NCI-H1417 (cell line): ENCODE measurements at regions not wholly inside any gene's neighbourhood (a gene's known extent, or its start where the extent isn't known, plus 50 kb on each side); places are given as distances from the start of the nearest gene placed in this dataset.
"Not testable (repeated sequence)": the region's sequence is repeated elsewhere in the genome, so short reads cannot be mapped to it uniquely, and the experiment has no call there.

Experiments used
- DNase-seq, 3 experiments: peaks; one replicate each; lab custom pipeline; 2025; lab: John Stamatoyannopoulos, UW

DNA sequence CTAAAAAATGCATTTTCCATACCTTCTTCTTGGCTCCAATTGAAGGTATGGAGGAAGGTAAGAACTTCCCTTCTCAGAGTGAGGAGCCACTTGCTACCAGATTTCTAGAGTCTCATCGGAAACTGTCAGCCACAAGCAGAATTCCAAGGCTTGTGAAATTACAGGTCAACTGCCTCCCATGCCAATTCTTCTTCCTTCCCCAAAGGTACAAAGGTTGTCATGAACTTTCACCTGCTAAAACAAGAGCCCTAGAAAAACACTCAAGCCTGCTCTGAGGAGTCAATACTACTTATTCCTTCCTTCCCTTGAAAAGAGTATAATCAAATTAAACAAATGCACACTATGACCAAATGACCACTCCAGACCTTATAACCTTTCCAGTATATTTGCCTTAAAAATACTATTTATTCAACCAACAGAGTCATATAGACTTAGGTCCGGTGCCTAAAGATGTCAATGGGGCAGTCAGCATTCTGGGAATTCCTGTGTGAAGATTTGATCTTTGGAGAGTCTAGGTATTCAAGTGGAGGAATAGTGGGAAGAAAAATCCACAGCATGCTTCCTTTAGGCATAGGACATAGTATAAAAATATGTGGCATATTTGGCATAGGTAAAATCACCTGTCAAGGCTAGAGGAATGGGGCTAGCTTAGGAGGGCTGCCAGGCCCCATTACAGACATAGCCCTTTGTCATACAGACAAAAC is 539.3 kb downstream of the LIG4 start:
- no peak for DNase-seq

DNA sequence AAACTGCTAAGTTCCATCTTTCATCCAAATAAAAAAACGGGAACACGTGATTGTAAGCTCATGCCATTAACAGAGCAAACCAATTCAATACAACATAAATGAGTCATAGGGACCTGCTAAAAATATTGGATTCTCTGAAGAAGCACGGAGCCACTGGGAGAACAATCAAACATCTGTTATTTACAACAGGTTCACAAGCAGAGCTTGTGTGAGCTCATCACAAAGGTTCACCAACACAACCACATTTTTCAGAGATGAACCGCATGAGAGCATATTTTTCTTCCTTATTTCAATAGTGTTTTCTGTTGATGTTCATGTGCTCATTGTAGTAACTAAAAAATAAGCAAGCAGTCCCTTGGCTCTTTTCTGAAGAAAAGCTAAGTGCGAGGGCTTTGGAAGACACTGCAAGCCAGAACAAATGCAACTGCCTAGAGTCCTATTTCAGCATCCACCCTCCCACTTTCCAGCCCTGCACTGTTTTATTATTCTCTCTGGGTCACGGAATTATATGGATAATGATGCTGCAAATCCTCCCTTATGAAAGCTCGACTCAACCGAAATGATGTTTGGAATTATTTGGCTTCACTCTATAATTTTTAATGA is 545.8 kb downstream of the LIG4 start:
- DNase-seq, result peak; percentile 36 to 67 (median 40)

DNA sequence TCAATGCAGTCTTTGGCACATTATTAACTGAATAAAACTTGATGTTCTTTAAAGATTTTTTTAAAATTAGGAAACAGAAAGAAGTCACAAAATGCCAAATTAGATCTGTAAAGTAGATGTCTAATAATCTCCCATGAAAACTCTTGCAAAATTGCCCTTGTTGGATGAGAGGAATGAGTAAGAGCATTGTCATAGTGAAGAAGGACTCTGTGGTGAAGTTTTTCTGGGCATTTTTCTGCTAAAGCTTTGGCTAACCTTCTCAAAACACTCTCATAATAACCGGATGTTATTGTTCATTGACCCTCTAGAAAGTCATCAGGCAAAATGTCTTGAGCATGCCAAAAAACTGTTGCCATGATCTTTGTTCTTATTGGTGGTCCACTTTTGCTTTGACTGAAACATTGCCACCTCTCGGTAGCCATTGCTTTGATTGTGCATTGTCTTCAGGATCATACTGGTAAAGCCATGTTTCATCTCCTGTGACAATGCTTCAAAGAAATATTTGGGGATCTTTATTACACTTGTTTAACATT is 549.3 kb downstream of the LIG4 start:
- no peak for DNase-seq

DNA sequence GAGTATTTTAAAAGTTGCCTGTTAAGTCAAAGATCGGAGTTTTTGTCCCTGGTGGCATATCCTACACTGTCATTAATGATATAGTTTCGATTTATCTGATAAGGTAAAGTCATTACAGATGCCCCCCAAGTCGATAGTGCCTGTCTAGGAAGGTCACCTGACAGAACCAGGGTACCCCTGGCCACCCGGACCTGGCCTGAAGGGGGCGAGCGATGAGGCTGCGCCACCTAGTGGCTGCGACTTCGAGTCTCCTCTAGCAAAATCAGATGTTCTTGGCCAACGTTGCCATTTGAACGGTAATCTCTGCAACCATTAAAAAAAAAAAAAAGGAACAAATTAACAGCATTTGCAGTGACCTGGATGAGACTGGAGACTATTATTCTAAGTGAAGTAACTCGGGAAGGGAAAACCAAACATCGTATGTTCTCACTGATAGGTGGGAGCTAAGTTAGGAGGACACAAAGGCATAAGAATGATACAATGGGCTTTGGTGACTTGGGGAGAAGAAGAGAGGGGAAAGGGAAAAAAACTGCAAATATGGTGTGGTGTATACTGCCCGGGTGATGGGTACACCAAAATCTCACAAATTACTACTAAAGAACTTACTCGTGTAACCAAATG is 565.1 kb downstream of the LIG4 start:
- DNase-seq, result peak in 1 of 3 experiments; percentile 45

GRCh38 chr13:107649079-107649478 is 566.3 kb downstream of the LIG4 start:
- no peak for DNase-seq

GRCh38 chr13:107644136-107644535 is 571.2 kb downstream of the LIG4 start:
- DNase-seq, result peak in 2 of 3 experiments; percentile 25 to 62

- DNase-seq, result peak in 1 of 3 experiments; percentile 48
Measured at GRCh38 chr13:107643615-107644014, 571.7 kb downstream of the LIG4 start.

- DNase-seq, result peak in 1 of 3 experiments; percentile 80
Measured at GRCh38 chr13:107642831-107643230, 572.5 kb downstream of the LIG4 start.

DNA sequence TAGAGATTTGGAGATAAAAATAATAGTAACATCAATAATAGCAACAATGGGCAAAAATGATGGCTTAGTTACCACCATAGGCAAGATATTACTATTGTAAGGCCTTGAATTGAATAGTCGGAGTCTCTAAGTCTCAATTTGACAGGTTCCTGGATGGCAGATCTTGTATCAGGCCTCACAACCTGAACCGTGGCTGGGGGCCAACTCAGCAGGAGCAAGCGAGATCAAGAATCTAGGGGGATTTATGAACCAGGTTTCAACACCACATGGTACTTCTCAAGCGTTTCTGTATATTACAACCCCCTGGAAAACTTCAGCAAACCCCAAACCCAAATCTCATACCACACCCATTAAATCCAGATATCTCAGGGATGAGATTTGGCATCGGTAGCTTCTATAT is 573.8 kb downstream of the LIG4 start:
- no peak for DNase-seq

DNA sequence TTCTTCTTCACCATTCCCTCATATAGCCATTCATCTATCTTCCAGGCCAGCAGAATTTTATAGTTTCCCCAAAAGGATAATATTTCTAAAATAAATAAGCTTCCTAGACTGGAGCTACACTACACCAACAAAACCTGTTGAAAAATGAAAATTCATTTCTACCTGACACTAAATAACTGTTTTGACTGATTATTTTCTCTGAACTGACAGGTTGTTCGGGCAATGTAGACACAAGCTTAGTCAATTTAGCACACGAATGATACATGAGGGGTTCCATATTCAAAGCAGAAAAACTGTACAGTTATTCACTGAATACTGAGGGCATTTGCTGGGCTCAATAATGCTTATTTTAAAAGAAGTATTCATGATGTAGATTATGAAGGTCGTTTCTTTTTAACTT is 589.7 kb downstream of the LIG4 start:
- DNase-seq, result no peak

DNA sequence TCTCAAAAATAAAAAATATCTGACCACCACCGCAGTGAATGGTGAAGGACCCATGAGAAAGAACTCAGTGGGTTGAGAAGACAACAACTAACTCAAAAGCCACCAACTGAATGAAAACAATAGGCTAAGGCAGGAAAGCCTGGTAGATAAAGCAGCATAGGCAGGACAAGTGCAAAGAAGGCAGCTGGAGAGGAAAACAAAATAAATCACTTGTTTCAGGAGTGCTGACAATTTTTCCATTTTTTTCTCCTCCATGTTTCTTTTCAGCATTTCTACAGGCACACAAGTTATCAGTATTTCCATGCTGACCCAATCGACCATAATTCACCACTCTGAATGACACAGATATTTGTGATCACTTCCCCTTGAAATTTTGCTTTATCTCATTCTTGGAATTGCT is 597.8 kb downstream of the LIG4 start:
- DNase-seq, result no peak

GRCh38 chr13:107612376-107612775 is 603.0 kb downstream of the LIG4 start:
- DNase-seq, result no peak

- no peak for DNase-seq
Measured at GRCh38 chr13:107608736-107609135, 606.6 kb downstream of the LIG4 start.

- no peak for DNase-seq
Measured at GRCh38 chr13:107600971-107601370, 614.4 kb downstream of the LIG4 start.

- DNase-seq, result not testable (repeated sequence)
Measured at GRCh38 chr13:107596306-107596705, 619.0 kb downstream of the LIG4 start.

GRCh38 chr13:107590556-107590955 is 624.8 kb downstream of the LIG4 start:
- DNase-seq, result peak in 1 of 3 experiments; percentile 78

DNA sequence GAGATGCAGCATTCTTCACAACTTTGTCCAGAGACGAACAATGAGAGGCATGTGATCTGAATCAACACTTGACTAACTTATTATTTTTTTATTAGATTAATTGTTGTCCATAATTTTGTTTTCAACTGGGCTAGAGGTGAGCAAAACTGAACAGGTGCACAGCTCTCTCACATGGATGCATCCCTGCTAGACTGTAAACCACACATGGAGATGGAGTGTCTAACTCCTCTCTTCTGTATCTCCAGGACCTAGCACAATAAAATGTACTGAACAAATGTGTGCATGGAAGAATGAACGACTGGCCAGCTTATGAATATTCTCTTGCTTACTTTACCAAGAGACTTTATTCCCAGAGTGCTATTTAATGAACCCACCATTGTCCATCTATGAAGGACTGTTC is 627.7 kb downstream of the LIG4 start:
- no peak for DNase-seq

DNA sequence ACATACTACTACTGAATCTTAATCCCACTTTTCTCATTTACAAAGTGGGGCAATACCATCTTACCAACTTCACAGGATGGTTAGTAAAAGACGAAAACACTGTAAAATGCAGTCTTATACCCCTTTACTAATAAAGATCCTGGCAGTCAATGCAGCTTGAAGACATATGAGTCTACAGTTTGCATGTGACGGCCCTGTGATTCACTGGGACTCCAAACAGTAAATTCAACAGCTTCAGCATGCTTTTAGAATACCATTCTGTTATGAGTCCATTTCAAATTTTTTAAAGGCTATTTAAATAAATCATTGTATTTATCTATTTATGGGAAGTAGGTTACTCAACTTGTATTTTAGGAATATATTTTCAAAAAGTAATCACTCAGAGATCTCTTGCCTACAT is 629.1 kb downstream of the LIG4 start:
- DNase-seq, result peak in 1 of 3 experiments; percentile 50

DNA sequence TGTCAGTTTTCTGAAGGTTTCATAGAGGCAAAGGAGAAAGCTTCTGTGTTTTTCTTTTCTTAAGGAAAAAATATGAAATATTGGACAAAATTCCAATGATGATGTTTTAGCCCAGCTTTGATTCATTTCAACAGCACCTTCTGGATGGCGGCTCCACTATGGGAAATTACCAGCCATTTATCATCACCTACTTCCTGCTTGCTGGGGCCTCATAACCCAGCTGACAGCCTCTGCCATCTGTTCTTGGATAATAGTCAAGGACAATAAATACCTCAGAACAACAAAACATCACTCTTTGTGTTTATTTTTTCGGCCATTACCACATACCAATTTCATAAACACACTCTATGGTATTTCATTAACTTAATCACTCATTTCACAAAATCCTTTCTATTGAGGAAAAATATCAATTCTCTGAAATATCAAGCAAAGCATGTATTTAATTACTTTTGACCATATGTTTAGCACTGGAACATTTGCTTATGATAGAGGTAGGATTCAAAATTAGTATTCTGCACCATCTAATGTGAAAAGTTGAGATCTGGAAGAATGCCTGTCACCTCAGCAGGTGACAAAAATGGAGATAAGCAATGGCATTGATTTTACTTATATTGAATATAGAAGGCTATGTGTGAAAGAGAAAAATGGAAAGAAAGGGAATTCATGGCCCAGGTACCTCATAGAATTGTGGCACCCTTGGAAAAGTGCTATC is 629.7 kb downstream of the LIG4 start:
- peak; percentile 20 to 84 (median 57) for DNase-seq

DNA sequence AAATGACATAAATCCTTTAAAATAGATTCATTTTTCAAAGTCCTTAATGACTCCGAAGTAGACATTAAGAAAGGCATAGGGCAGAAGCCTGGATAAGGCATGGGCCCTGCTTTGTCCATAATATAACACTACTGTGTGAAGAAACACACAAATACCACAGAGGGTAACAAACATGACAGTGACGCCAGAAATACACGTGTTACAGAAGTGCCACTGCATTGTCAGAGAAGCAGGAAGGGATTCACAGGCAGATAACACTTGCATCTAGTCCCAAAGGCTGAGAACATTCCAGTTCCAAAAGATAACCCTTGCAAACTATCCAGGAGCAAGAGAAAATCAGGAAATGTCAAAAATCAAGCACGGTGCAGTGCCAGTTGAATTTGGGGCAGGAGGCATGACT is 633.2 kb downstream of the LIG4 start:
- no peak for DNase-seq

DNA sequence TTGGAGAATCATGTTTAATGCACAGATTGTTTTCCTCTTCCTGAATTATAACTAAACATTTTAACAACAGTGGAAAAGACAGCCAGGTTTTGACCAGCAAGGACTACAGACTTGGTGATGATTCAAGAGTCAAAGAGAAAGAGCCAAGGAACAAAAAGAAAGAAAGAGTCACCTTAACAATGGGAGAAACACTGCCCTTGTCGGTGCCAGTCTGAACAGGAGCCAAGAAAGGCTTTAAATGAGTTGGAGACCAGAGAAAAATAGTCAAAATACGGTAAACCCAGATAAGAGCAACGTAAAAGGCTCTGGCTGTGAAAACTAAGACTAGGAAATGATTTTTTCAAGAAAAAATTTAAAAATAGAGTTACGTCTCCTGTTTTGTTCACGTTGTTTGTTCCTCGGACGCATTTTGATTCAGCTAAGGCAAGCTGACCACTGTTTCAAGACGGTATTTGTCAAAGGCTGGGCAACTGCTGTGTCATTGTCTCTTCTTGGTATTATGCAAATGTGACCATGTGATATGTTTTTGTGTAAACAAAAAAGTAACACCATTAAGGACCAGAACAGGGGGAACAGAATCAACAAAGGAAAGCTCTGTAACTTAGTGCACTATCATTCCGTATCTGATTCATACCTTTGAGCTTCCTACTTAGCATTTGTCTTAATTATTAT is 634.5 kb downstream of the LIG4 start:
- no peak for DNase-seq

DNA sequence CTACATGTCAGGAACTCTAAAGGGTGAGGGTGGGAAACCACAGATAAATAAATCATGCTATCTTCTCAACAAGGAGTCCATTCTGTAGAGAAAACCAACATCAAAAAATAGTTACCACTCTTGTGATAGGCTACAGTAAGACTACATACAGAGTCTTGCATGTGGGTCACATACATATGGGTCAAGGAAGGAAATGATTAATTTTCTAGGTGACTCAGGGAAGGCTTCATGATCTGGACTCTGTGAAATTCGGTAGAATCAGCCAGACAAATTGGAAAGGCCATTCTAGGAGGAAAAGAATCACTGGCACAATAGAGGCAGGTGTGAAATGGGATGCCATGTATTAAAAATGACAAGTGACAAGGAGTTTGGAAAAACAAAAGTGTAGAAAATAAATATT is 638.9 kb downstream of the LIG4 start:
- DNase-seq, result no peak
